GM03348 (cell line): ENCODE measurements at regions not wholly inside any gene's neighbourhood (a gene's known extent, or its start where the extent isn't known, plus 50 kb on each side); places are given as distances from the start of the nearest gene placed in this dataset.
A peak's percentile ranks its signal among the peaks of the same experiment; 100 is the strongest.
"Not testable (repeated sequence)": the region's sequence is repeated elsewhere in the genome, so short reads cannot be mapped to it uniquely, and the experiment has no call there.

Source experiments
- DNase-seq: peaks from one replicate; pipeline ENCODE4 v3.0.0; 2012; ENCODE audit warnings: low spot score

DNA sequence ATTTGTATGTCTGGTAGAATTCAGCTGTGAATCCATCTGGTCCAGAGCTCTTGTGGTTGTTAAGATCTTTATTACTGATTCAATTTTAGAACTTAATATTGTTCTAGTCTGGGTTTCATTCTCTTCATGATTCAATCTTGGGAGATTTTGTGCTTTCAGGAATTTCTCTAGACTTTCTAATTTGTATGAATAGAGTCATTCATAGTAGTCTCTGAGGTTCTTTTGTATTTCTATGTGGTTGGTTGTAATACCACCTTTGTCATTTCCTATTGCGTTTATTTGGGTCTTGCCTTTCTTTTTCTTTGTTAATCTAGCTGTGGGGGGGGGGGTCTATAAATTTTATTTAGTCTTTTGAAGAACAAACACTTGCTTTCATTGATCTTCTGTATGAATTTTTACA is 824.8 kb upstream of the GALNTL6 start:
- DNase-seq: no peak

DNA sequence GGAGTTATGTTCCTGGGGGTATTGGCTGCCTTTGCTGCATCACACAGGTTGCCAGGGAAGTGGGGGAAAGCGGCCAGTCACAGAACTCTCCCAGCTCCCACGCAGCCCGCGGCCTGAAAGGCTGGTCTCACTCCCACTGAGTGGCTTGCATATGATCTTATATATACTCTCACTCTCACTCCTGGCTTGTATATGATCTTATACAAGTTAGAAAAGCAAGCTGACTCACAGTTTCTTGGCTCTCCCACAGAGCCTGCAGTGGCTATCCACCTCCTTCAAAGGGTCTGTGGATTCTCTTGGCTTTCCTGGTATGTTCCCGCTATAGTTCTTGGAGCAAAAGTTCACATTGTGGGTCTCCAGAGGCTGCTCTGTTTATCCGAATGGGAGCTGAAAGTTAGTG is 833.5 kb upstream of the GALNTL6 start:
- no peak for DNase-seq

DNA sequence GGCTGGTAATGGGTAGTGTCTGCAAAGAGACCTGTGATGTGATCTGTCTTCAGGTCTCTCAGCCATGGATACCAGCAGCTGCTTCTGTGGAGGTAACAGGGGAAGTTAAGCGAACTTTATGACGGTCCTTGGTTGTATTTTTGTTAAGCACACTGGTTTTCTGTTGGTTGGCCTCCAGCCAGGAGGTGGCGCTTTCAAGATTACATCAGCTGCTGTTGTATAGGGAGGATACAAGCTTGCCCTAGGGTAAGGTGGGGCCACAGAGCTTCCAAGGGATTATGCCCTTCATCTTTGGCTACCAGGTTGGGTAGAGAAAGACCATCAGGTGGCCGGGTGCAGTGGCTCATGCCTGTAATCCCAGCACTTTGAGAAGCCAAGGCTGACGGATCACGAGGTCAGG is 834.2 kb upstream of the GALNTL6 start:
- DNase-seq: no peak

DNA sequence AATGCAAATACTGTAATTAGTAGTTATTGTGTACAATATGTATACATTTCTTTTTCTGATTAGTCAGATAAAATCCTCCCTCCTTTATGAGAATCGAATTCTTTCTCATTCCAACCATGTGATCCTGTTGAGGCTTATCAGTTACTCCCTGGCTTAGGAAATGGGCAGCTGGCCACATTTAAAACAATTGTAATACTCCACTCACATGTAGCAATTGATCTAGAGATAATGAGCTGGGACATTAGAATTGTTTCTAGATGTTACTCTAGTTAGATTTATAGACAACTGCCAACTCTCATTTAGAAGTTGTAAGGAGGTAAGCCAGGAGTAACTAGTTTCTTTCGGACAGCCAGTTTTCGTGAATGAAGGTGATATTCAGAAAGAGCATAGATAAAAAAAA is 859.3 kb upstream of the AADAT start:
- DNase-seq: no peak

DNA sequence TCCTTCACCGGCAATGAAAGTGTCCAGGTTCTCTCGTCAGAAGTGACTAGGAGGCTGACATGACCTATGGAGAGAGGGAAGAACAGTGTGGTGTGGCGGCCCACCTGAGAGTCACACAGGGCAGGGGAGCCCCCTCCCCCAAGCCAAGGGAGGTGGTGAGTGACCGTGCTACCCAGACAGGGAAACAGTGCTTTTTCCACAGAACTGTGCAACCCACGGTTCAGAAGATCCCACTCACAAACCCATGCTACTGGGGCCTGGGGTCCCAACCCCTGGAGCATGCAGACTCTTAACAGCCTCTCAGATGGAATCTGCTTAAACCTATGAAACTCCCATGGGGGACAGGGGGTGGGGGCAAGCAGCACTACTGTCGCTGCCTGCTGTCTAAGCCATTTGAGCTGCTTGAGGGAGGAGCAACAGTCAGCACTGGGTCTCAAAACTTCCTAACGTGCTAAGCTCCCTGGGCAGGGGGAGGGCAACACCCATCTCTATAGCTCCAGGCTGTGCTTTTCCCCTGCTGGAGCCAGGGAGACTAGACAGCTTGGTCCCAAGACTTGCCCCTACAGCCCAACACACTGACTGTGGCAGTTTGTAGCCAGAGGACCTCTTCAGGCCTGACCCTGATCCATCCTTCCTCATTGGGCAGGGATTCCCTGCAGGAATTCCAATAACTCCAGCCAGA is 850.4 kb upstream of the AADAT start:
- DNase-seq: no peak

DNA sequence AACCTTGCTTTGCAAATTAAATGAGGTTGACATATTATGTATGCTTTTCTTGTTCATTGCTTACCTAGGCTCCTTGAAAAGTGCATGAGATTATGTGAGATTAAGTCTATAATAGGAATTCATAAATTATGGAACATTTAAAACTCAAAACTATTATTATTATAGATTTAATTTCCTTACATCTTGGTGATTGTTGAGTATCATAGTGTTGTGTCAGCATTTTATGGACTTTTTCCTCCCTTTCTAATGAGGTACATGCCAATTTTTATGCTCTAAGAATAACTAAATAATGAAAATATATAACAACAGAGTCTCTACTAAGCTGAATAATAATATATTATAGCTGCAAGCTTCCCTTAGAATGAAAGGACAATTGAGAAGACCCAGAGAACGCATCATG is 848.8 kb upstream of the AADAT start:
- no peak for DNase-seq

DNA sequence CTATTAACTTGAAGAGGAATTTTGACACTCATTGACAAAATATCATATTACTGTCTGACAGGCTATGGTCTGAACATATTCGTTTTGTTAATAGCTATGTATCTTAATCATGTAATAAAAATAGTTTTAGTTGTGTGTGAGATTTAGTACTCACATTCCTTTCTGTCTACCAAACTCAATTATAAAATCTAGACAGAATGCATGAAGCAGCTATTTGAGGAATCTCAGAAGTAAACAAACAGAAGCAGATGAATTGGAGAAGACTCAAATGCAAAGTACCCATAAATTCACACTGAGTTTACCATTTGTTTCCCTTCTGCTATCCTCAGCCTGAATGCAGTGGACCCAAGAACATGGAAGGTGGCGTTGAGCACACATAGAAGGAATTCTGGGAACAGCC is 841.6 kb upstream of the AADAT start:
- no peak for DNase-seq

DNA sequence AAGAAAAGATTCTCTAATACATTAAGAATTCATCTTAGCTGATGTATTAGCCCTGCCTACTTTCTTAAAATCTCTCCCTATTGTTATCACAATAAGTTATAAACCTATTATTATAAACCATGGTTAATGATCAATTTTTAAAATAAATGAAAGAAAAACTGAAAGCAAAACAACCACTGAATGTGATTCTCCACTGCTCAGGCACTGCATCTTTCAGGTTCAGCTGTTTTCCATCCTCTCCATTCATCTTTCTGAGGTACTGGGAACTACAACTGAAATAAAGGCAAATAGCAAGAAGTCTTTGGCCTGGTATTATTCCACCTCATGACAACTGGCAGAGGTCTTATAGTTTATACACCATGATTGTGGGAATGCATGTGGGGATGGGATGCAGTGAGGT is 798.9 kb upstream of the AADAT start:
- DNase-seq: no peak

DNA sequence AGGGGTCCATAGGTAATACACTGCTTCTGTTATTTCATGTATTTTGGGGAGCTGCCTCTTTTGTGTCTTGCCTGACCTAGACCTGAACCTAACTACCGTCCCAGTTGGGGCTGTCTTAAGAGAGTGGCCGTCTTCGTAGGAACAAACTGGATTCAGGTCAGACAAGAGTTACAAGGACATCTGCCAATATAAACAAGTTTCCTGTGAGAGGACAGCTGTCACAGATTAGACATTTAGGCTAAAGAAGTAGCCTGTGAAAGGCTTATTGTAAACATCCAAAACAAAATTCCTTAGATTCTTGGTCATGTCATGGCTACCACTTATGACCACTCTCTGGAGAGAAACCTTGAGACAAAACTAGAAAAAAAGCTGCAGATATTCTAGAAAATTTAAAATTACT is 797.6 kb upstream of the AADAT start:
- no peak for DNase-seq

DNA sequence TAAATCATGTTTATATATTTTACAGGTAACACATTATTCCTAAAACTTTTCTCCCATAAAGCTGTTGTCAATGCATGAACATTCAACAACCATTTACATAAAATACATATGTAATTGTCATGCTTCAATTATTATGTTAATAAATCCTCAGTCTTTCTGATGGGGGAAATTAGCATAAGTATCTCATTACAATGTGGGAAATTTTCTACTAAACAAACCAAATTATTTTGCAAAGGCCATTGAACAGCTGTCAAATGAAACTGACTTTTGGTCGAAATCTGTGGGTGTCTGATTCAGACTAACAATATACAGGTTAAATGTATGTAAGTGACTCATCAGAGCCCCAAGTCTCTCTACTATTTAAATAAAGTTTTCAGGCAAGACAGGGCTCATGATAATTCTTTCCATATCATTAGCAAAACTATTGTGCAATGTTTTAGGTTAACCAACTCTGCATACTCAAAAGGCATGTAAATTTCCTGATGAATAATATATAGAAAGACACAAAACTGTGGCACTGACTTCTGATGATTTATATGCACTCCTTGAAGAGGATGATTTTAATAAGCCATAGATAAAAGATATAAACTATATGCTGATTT is 795.3 kb upstream of the AADAT start:
- DNase-seq: no peak

DNA sequence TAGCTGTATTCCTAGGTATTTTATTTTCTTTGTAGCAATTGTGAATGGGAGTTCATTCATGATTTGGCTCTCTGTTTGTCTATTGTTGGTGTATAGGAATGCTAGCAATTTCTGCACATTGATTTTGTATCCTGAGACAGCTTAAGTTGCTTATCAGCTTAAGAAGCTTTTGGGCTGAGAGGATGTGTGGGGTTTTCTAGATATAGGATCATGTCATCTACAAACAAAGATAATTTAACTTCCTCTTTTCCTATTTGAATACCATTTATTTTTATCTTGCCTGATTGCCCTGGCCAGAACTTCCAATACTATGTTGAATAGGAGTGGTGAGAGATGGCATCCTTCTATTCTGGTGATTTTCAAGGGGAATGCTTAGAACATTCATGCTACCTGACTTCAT is 791.9 kb upstream of the AADAT start:
- not testable (repeated sequence) for DNase-seq

DNA sequence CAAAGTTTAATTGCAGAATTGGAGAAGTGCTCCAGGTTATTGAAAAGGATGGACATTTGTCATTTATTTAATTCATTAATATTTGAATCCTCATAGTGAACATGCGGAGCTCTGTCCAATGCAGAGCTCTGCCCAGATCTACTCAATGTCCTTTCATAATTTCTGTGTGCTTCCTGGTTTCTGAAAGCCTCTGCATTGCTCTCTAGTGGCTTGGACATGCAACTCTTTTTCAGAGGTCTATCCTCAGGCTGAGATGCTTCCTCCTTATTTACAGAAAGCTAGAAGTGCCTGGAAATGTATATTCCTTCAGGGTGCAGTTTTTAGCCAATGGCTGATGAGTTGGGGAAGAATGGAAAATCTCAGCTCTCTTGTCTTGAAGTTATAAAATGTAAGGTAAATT is 786.1 kb upstream of the AADAT start:
- DNase-seq: no peak

DNA sequence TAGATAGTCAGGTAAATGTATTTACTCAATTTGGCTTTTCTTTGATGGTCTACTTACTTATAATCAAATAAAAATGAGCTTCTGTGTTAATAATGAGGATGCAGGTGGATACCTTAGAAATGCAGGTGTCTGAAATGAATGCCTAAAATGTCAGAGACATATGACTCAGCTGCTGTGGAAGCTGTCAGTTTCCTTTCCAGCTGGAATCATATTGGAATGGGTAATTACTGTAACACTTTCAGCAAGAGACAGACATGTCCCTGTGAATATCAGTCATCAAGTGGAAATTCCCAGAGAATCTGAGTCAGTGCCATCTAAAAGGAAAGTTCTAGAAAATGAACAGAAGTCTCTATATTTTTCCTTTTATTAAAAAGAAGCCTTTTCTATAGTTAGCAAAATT is 783.0 kb upstream of the AADAT start:
- no peak for DNase-seq

DNA sequence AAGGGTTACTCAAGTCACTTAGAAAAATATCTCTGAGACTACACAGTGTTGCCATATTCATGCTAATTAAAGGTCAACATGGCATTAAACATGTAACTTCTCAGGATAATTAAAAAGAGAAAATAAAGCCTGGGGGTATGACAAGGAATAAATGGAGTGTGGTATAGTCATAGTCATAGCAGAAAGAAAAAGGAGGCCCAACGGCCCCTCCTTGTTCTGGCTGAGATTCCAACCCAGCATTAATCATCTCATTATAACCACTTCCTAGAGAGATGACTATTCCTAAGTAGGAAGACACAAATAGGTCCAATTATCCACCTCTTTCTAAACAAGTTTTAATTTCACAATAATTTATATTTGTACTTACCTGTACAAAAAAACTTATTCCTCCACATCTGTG is 778.4 kb upstream of the AADAT start:
- no peak for DNase-seq

DNA sequence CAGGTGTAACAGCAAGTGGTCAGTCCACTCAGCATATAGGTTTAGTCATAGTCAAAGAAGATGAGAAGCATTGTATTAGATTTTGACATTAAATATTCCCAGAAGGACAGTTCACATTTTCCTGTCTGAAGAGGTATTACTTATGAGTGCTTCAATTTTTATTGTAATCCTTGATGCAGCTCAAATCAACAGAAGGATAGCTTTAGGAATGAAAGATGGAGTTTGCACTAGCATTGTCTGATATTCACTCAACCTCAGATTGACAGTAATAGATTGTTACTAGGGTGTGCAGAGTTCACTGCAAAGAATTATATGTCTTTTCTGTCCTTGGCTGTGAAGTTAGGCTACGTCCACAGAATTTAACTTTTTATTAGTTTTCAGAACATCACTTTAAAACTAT is 764.3 kb upstream of the AADAT start:
- DNase-seq: no peak

DNA sequence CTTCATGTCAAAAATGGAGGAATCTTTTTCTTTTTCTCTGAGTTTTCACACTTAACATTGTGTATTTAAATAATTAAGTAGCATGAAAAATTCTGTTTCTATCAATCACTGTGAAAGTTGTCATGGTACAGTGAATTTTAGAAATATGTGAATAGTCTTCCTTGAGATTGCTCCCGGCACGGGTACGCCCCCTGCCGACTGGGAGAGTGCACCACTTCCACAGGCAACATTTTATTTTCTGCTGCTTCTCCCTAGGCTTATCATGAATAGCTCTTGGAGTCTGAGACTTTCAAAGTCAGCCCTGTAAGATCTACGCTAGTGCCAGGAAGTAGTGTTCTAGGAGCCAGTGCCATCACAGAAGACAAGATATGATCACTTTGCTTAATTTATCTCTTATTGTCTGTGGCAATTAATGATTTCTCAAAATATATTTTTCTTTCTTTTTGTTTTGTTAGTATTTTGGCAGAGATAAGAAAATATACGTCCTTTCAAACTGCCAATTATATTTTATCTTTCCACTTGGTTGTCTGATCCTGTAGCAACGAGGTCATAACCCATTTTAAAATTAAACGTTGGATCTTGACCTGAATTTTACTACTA is 763.8 kb upstream of the AADAT start:
- DNase-seq: peak; percentile 36

DNA sequence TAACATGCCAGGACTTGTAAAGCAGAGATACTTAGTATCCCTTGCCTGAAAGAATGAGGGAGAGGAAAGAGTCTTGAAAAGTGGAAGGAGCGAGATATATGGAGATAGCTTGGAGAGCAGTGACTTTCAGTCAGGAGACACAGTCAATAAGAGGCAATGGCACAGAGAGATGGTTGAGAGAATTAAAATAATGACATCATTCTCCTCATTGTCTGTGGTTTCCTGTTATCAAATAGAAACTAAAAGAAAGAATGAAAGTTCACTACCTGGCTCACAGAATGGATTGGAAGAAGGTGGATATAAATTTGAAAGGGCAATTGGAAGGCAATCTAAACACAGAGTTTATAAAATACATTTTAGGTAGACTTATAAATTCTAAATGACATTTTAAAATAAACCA is 760.2 kb upstream of the AADAT start:
- no peak for DNase-seq

DNA sequence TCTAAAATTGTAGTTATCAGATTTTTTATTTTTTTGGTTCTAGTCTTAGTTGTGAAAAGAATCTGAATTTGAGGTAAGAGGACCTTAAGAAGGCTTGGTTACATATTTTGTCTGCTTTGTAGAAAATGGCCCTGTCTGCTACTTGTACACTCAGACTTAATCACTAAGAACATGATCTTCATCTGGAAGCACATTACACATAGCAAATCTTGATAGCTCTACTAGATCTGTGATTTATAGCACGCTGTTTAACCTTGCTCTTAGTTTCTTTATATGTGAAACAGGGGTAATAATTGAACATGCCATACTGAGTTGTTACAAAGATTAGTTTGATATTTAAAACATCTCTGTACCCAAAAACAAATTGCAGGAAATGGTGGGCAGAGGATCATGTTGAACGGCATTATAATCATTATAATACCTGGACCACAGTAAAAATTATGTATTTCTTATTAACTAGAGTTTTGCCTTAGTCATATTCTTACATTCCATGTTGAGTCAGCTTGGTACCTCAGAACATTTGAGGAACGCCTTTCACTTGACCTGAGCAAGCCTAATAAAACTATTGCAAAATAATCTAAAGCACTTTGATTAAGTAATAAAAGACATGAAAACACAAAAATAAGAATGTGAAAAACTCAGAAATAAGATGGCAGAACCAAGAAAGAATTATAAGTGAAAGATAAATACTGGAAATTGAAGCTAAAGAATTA is 738.0 kb upstream of the AADAT start:
- no peak for DNase-seq

DNA sequence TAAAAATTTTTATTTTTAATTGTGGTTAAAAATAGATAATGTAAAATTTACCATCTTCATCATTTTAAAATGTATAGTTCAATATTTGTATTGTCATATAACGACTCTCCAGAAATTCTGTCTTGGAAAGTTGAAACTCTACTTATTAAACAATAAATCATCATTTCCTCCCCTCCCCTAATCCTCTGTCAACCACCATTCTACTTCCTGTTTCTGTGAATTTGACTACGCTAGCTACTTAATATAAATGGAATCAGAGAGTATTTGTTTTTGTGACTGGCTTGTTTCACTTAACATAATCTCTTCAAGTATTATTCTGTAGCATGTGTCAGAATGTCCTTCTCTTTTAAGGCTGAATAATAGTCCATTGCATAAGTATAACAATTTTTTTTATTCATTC is 729.0 kb upstream of the AADAT start:
- no peak for DNase-seq

DNA sequence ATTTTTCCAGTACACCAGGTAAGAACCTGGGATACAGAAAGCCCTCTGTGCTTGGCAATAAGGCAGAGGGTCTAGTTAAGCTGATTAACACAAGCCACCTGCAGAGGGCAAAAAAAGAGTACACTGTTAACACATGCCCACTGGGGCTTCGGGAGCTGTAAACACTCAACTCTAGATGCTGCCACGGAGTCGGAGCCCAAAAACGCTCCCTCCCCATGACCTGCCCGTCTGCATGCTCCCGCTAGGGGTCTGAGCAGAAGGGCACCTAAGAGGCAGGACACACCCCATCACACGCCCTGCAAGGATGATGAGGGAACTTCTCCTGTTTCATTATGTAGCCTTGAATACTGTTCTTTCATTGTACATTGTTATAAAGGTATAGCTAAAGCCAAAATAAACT is 715.6 kb upstream of the AADAT start:
- no peak for DNase-seq

DNA sequence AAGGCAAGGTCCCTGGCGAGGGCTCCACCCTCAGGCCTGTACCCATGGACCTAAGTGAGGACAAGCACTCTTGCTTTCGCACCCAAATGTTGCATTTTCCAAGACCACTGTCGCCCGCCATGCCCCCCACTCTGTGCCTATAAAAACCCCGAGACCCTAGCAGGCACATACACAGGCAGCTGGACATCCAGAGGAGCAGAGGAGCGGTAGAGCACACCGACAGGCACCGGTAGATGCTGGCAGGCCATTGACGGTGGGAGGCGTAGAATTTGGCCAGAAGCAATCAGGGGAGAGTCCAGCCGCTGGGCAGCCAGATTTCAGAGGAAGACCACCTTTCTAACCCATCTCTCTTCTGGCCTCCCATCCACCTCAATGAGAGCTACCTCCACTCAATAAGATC is 715.2 kb upstream of the AADAT start:
- no peak for DNase-seq

DNA sequence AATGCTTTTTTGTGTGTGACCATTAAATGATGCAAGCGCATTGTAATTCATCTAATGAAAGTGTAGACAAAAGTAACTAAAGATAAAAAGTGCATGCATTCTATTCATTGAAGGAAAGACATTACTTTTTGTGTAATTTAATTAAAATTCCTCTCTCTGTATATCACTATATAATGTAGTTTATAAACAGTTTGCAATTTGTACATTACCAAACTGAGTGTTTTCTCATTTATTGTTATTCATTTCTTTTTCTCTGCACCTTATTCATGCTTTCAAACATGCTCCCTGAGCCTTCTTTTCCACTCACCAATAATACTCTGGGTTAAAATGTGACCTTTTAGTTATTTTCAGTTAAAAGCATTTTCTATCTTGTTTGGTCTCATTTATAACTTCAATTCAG is 713.7 kb upstream of the AADAT start:
- DNase-seq: no peak

DNA sequence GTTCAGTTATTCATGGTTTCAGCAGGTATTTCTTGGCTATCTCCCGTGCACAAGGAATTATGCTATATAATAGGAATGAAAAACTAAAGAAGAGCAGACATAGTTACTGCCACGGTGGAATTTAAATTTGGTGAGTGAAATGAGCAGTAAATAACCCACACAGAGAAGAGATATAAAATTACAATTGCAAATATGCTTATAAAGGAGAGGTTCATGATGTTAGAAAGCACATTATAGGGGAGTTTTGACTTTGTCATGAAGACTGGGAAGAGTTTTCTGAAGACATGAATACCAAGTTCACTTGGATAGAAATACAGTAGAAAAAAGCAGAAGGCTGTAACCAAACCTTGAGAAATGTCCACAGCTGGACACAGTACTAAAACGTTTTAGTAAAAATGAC is 712.0 kb upstream of the AADAT start:
- no peak for DNase-seq
